22Rv1 (cell line): ENCODE measurements at regions not wholly inside any gene's neighbourhood (a gene's known extent, or its start where the extent isn't known, plus 50 kb on each side); places are given as distances from the start of the nearest gene placed in this dataset.
"Not testable (repeated sequence)": the region's sequence is repeated elsewhere in the genome, so short reads cannot be mapped to it uniquely, and the experiment has no call there.

Experiments
- H3K27ac ChIP-seq: fragments of 450-650 bp; 2 replicates; pipeline ENCODE4 v1.5.1; 2017
- CTCF ChIP-seq: fragments of 450-650 bp; IDR thresholded peaks from 2 replicates; pipeline ENCODE4 v1.5.1; 2017; ENCODE audit warnings: mild to moderate bottlenecking
- ZFX ChIP-seq: fragments of 450-650 bp; IDR thresholded peaks from 2 replicates; pipeline ENCODE4 v1.6.1; 2017; ENCODE audit warnings: antibody characterized with exemption, borderline replicate concordance

- no peak for TF ChIP-seq CTCF
- TF ChIP-seq ZFX: no peak
- H3K27ac ChIP-seq: no peak overlapping the region
Measured at GRCh38 chr3:153639631-153640030, 477.6 kb downstream of the RAP2B start.

- TF ChIP-seq CTCF (no peak), ZFX (no peak)
- H3K27ac ChIP-seq: no peak overlapping the region
Measured at GRCh38 chr3:153640689-153641665, 479.0 kb downstream of the RAP2B start.

GRCh38 chr3:153642576-153642975 is 478.6 kb upstream of the ARHGEF26 start:
- not testable (repeated sequence) for H3K27ac ChIP-seq

GRCh38 chr3:153643471-153643870 is 477.7 kb upstream of the ARHGEF26 start:
- H3K27ac ChIP-seq: not testable (repeated sequence)

- TF ChIP-seq ZFX: no peak
- TF ChIP-seq CTCF: no peak
- no peak overlapping the region for H3K27ac ChIP-seq
Measured at GRCh38 chr3:153649286-153649839, 471.8 kb upstream of the ARHGEF26 start.

GRCh38 chr3:153652076-153652475 is 469.1 kb upstream of the ARHGEF26 start:
- H3K27ac ChIP-seq: no peak overlapping the region
- TF ChIP-seq ZFX: no peak
- TF ChIP-seq CTCF: no peak

- no peak for TF ChIP-seq ZFX
- no peak for TF ChIP-seq CTCF
Measured at GRCh38 chr3:153657046-153657445, 464.1 kb upstream of the ARHGEF26 start.

GRCh38 chr3:153657461-153657860 is 463.7 kb upstream of the ARHGEF26 start:
- TF ChIP-seq CTCF: no peak
- TF ChIP-seq ZFX: no peak
- no peak overlapping the region for H3K27ac ChIP-seq

More at GRCh38 chr3:153657046-153657445, 464.1 kb upstream of the ARHGEF26 start:
- H3K27ac ChIP-seq: no peak overlapping the region
